Activated naive CD4-positive, alpha-beta T cell treated with anti-CD3 and anti-CD28 coated beads, Interleukin-2, amount 10 ng/mL, durations not matched to agents 7 days and 5 days (primary cell): ENCODE measurements at regions not wholly inside any gene's neighbourhood (a gene's known extent, or its start where the extent isn't known, plus 50 kb on each side); places are given as distances from the start of the nearest gene placed in this dataset.

Experiments used
- CTCF ChIA-PET: fragments of 350-600 bp; sonication (Branson Sonifier 250); formaldehyde crosslinking; loops from one replicate; lab custom pipeline; 2021; ENCODE audit warnings: antibody characterized with exemption; lab: Charles Lee
- DNase-seq: peaks from one replicate; pipeline ENCODE4 v3.0.0-alpha.2; 2020
- H3K27ac Mint-ChIP-seq: one replicate; pipeline ENCODE4 v1.8.0; 2021; ENCODE audit warnings: mild to moderate bottlenecking, moderate library complexity, mixed read lengths
- H3K27me3 Mint-ChIP-seq: one replicate; pipeline ENCODE4 v1.8.0; 2021; ENCODE audit warnings: mild to moderate bottlenecking, mixed read lengths
- H3K36me3 Mint-ChIP-seq: one replicate; pipeline ENCODE4 v1.8.0; 2021; ENCODE audit warnings: mixed read lengths
- H3K4me1 Mint-ChIP-seq: one replicate; pipeline ENCODE4 v1.8.0; 2021; ENCODE audit warnings: mixed read lengths
- H3K4me3 Mint-ChIP-seq: one replicate; pipeline ENCODE4 v1.8.0; 2021; ENCODE audit warnings: mild to moderate bottlenecking, moderate library complexity, mixed read lengths
- H3K9me3 Mint-ChIP-seq: one replicate; pipeline ENCODE4 v1.8.0; 2021; ENCODE audit warnings: mixed read lengths

- CTCF ChIA-PET = no interaction called here
- no peak for DNase-seq
- H3K36me3 Mint-ChIP-seq = no peaks in the 10 kb centered on the region
- H3K4me3 Mint-ChIP-seq = no peak overlapping the region
- H3K27me3 Mint-ChIP-seq = no peaks in the 10 kb centered on the region
- H3K27ac Mint-ChIP-seq = no peak overlapping the region
- no peaks in the 10 kb centered on the region for H3K4me1 Mint-ChIP-seq
- H3K9me3 Mint-ChIP-seq = peaks cover 5% of the 10 kb centered on the region
Measured at GRCh38 chr6:11833626-11834592, 55.3 kb upstream of the ADTRP start.

DNA sequence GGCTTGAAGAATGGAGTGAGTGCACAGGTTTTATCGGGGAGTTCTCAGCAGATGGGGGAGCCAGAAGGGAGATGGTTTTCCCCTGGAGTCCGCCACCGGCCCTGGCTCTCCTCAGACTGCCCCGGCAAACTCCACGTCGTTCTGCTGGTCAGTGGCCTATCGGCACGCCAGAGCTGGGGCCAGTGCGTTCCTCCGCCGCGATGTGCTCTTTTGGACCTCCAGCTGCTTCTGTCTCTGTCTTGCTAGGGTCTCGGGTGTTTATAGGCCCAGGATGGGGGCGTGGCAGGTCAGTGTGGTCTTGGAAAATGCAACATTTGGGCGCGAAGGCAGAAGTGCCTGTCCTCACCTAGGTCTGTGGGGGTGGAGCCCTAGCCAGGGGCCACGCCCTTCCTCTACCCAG lies 53.0 kb upstream of the ADTRP start:
- no peak overlapping the region for H3K4me3 Mint-ChIP-seq
- CTCF ChIA-PET = no interaction called here
- no peaks in the 10 kb centered on the region for H3K27me3 Mint-ChIP-seq
- no peak for DNase-seq
- no peaks in the 10 kb centered on the region for H3K9me3 Mint-ChIP-seq
- no peaks in the 10 kb centered on the region for H3K36me3 Mint-ChIP-seq
- no peaks in the 10 kb centered on the region for H3K4me1 Mint-ChIP-seq
- H3K27ac Mint-ChIP-seq = no peak overlapping the region

DNA sequence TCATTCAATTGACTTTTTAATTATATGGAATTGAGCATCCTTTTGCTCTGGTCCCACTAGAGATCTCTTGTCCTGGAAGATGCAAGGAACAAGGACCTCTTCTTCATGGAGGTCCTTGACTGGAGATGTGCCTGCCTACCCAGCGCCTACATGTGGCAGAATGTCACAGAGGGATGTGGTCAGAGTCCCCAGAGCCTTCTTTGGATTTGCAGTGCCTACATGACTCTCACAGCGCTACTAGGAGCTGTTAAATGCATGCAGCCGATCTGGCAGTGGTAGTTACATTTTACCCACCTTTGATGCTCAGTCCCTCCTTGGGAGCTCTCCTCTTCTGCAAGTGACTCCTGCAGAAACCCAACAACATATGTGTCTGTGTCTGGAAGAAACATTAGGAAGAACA lies 51.9 kb upstream of the ADTRP start:
- Mint-ChIP-seq H3K27ac (no peak overlapping the region), H3K9me3 (no peaks in the 10 kb centered on the region)
- CTCF ChIA-PET = no interaction called here

GRCh38 chr6:11830105-11830504 lies 51.5 kb upstream of the ADTRP start:
- H3K4me1 Mint-ChIP-seq = no peaks in the 10 kb centered on the region
- CTCF ChIA-PET = no interaction called here
- H3K27me3 Mint-ChIP-seq = no peaks in the 10 kb centered on the region
- H3K36me3 Mint-ChIP-seq = no peaks in the 10 kb centered on the region
- no peak overlapping the region for H3K4me3 Mint-ChIP-seq
- DNase-seq = no peak
- no peaks in the 10 kb centered on the region for H3K9me3 Mint-ChIP-seq
- no peak overlapping the region for H3K27ac Mint-ChIP-seq

More for the DNA sequence above, 51.9 kb upstream of the ADTRP start:
- Mint-ChIP-seq H3K36me3 (no peaks in the 10 kb centered on the region), H3K27me3 (no peaks in the 10 kb centered on the region), H3K4me1 (no peaks in the 10 kb centered on the region), H3K4me3 (no peak overlapping the region)
- DNase-seq = no peak

GRCh38 chr6:11828262-11828870 lies 49.8 kb upstream of the ADTRP start:
- Mint-ChIP-seq H3K4me3 (no peak overlapping the region), H3K27me3 (no peaks in the 10 kb centered on the region), H3K4me1 (no peaks in the 10 kb centered on the region), H3K27ac (no peak overlapping the region), H3K9me3 (no peaks in the 10 kb centered on the region), H3K36me3 (no peaks in the 10 kb centered on the region)
- CTCF ChIA-PET = interaction anchor here (0.8 kb wide), 1 partner anchor 9 kb away, joined by 3 read pairs; no protein-coding TSS in a partner anchor
- no peak for DNase-seq
